Stomach (tissue), 8 donors: ENCODE measurements at regions not wholly inside any gene's neighbourhood (a gene's known extent, or its start where the extent isn't known, plus 50 kb on each side); places are given as distances from the start of the nearest gene placed in this dataset.
A peak's percentile ranks its signal among the peaks of the same experiment; 100 is the strongest.
"Not testable (repeated sequence)": the region's sequence is repeated elsewhere in the genome, so short reads cannot be mapped to it uniquely, and the experiment has no call there.

Experiments
- DNase-seq, 2 donors: peaks; one replicate each; pipeline versions ENCODE4 v3.0.0 to v3.0.0-alpha.2; 2013 to 2019
- H3K27ac ChIP-seq, 5 donors: fragments of 200-600 bp in 4 of 5; sonication (generic) in 4 of 5; one replicate each; pipeline ENCODE4 v1.5.1; 2013 to 2019; ENCODE audit warnings: mild to moderate bottlenecking in 1 of 5, moderate library complexity in 1 of 5
- H3K27me3 ChIP-seq, 3 donors: fragments of 200-600 bp; sonication (generic); one replicate each; pipeline ENCODE4 v1.5.1; 2017 to 2019; ENCODE audit warnings: mixed run types in 1 of 3
- H3K36me3 ChIP-seq, 4 donors: fragments of 200-600 bp; sonication (generic); 1 replicate in 3 of 4; 2 replicates in 1 of 4; pipeline ENCODE4 v1.5.1; 2016 to 2019
- H3K4me1 ChIP-seq, 4 donors: fragments of 200-600 bp; sonication (generic); one replicate each; pipeline ENCODE4 v1.5.1; 2016 to 2019
- H3K4me3 ChIP-seq, 4 donors: fragments of 200-600 bp; sonication (generic) in 3 of 4; one replicate each; pipeline ENCODE4 v1.5.1; 2016 to 2019; ENCODE audit warnings: mild to moderate bottlenecking in 1 of 4
- H3K9me3 ChIP-seq, 4 donors: fragments of 200-600 bp; sonication (generic); one replicate each; pipeline ENCODE4 v1.5.1; 2016 to 2019
- EP300 ChIP-seq: sonication (generic); formaldehyde crosslinking; IDR thresholded peaks from one replicate; pipeline ENCODE4 v1.6.1; 2017; ENCODE audit warnings: antibody characterized with exemption
- POLR2A ChIP-seq, 4 donors: fragments of 450-650 bp; IDR thresholded peaks; one replicate each; pipeline ENCODE4 v1.6.1; 2016; ENCODE audit warnings: antibody characterized with exemption in 4 of 4, control low read depth in 2 of 4, mild to moderate bottlenecking in 1 of 4, moderate library complexity in 1 of 4
- POLR2AphosphoS5 ChIP-seq, 3 donors: sonication (generic); formaldehyde crosslinking; IDR thresholded peaks; one replicate each; pipeline ENCODE4 v1.6.1; 2016; ENCODE audit warnings: antibody characterized with exemption in 3 of 3
- WGBS, 5 donors: extraction: QIAGEN DNeasy Blood & Tissue Kit in 3 of 5; methylation state at CpG; one replicate each; pipeline versions ENCODE4 v1.1.5 to v1.1.7; 2013 to 2018; 5-methylcytosine and 5-hydroxymethylcytosine counted together
- intact Hi-C: fragments of 100-400 bp; cut with DNase I; formaldehyde crosslinking; loops from one replicate; pipeline ENCODE4 v1.15.1; 2023; ENCODE audit warnings: low total_unique reads
- TF ChIP-seq, protein P1 (sequence below), 7 experiments: fragments of 450-650 bp in 4 of 7; fragments of 200-600 bp in 3 of 7; sonication (generic) in 3 of 7; IDR thresholded peaks; one replicate each; pipeline ENCODE4 v1.5.1; 2016 to 2019; ENCODE audit warnings: antibody characterized with exemption in 7 of 7, control low read depth in 2 of 7, mild to moderate bottlenecking in 1 of 7
- donor health status: healthy with polysubstance abuse.
- donor health status: Bipolar disorder and iron deficiency.
- donor health status: healthy.

DNA sequence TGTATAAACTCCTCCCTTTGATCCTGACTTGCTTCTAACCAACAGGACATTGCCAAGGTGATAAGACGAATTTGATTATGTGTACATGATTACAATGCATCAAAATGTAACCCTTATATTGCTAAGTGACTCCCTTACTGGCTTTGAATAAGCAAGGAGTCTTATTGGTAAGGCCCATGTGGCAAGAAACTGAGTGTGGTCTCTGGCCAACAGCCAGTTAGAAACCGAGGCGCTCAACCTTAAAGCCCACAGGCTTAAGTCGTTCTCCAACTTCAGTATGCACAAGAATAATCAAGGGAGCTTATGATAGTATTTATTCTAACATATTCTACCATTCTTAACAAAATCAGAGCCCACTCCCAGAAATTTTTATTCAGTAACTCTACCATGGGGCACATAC, 374.2 kb upstream of the F9 start:
- 52 to 60% (median 56%) methylated on average over 4 of the region's 4 CpGs for WGBS, 5 donors
- H3K36me3 ChIP-seq: no peaks in the 10 kb centered on the region
- intact Hi-C loops: no loop called here
- peaks cover 0 to 6% (median 0%) of the 10 kb centered on the region in 4 donors for H3K9me3 ChIP-seq
- H3K4me1 ChIP-seq: no peaks in the 10 kb centered on the region
- no peak for DNase-seq
- H3K4me3 ChIP-seq: no peak overlapping the region
- no peaks in the 10 kb centered on the region for H3K27me3 ChIP-seq
- H3K27ac ChIP-seq: no peak overlapping the region
- TF ChIP-seq POLR2AphosphoS5 (IDR thresholded peaks at IDR 0.05) (no peak), EP300 (no peak), POLR2A (IDR thresholded peaks at IDR 0.05) (no peak)
- TF ChIP-seq, protein P1, sequence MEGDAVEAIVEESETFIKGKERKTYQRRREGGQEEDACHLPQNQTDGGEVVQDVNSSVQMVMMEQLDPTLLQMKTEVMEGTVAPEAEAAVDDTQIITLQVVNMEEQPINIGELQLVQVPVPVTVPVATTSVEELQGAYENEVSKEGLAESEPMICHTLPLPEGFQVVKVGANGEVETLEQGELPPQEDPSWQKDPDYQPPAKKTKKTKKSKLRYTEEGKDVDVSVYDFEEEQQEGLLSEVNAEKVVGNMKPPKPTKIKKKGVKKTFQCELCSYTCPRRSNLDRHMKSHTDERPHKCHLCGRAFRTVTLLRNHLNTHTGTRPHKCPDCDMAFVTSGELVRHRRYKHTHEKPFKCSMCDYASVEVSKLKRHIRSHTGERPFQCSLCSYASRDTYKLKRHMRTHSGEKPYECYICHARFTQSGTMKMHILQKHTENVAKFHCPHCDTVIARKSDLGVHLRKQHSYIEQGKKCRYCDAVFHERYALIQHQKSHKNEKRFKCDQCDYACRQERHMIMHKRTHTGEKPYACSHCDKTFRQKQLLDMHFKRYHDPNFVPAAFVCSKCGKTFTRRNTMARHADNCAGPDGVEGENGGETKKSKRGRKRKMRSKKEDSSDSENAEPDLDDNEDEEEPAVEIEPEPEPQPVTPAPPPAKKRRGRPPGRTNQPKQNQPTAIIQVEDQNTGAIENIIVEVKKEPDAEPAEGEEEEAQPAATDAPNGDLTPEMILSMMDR (IDR thresholded peaks at IDR 0.05): no peak

DNA sequence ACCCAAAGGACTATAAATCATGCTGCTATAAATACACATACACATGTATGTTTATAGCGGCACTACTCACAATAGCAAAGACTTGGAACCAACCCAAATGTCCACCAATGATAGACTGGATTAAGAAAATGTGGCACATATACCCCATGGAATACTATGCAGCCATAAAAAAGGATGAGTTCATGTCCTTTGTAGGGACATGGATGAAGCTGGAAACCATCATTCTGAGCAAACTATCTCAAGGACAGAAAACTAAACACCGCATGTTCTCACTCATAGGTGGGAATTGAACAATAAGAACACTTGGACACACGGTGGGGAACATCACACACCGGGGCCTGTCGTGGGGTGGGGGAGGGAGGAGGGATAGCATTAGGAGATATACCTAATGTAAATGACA, 383.9 kb upstream of the F9 start:
- H3K4me3 ChIP-seq, DNase-seq, H3K27me3 ChIP-seq, H3K9me3 ChIP-seq, H3K27ac ChIP-seq, intact Hi-C loops, H3K4me1 ChIP-seq, H3K36me3 ChIP-seq: not testable (repeated sequence)
- 86 to 96% (median 94%) methylated on average over 5 of the region's 5 CpGs for WGBS, 5 donors

DNA sequence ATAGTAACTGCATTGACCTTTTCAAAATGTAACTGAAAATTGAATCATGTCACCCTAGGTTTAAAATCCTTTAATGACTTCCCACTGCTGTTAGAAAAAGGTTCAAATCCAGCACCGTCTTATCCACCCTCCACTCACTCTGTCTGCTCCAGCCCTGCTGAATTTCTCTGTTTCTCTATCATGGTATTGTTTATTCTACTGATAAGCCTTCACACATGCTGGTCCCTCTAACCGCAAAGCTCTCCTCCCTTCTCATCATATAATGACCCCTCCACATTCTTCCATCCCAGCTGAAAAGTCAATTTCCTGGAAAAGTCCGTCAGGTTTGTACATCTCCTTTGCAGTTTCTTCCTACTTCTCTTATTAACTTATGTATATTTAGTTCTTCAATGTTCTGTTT, 389.2 kb upstream of the F9 start:
- H3K9me3 ChIP-seq: no peaks in the 10 kb centered on the region

DNA sequence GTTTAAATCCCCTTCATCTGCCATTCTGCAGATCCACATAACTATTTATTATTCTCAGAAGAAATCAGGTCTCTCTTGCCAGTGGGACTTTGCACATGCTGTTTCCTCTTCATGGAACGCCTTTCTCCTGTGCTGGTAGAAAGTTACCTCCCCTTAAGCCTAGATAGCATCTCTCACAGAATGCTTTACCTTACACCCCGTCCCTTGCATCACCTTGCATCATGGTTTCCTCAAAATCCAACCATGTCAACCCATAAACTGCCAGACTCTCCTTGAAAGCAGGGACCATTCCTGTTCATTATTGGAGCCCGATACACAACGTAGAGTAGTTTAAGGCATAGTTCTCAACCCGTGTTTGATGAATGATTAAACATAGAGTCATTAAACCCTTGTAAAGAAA, 396.2 kb upstream of the F9 start:
- no peak overlapping the region for H3K27ac ChIP-seq
- H3K4me3 ChIP-seq: no peak overlapping the region
- WGBS, 5 donors: 71 to 95% (median 91%) methylated on average over 5 of the region's 5 CpGs
- no peaks in the 10 kb centered on the region for H3K4me1 ChIP-seq
- H3K36me3 ChIP-seq: no peaks in the 10 kb centered on the region
- no peaks in the 10 kb centered on the region for H3K9me3 ChIP-seq
- intact Hi-C loops: no loop called here
- TF ChIP-seq, protein P1 (IDR thresholded peaks at IDR 0.05): no peak
- TF ChIP-seq POLR2AphosphoS5 (IDR thresholded peaks at IDR 0.05): no peak
- TF ChIP-seq EP300: no peak
- TF ChIP-seq POLR2A (IDR thresholded peaks at IDR 0.05): no peak
- H3K27me3 ChIP-seq: no peaks in the 10 kb centered on the region
- DNase-seq: no peak

More for the DNA sequence above, 389.2 kb upstream of the F9 start:
- Histone ChIP-seq H3K4me1 (no peaks in the 10 kb centered on the region), H3K36me3 (no peaks in the 10 kb centered on the region), H3K27me3 (no peaks in the 10 kb centered on the region), H3K4me3 (no peak overlapping the region), H3K27ac (no peak overlapping the region)
- WGBS, 5 donors: 38 to 56% (median 53%) methylated on average over 3 of the region's 3 CpGs
- intact Hi-C loops: no loop called here
- no peak for DNase-seq
- TF ChIP-seq POLR2AphosphoS5 (IDR thresholded peaks at IDR 0.05) (no peak), EP300 (no peak), POLR2A (IDR thresholded peaks at IDR 0.05) (no peak)
- TF ChIP-seq, protein P1 (IDR thresholded peaks at IDR 0.05): no peak

DNA sequence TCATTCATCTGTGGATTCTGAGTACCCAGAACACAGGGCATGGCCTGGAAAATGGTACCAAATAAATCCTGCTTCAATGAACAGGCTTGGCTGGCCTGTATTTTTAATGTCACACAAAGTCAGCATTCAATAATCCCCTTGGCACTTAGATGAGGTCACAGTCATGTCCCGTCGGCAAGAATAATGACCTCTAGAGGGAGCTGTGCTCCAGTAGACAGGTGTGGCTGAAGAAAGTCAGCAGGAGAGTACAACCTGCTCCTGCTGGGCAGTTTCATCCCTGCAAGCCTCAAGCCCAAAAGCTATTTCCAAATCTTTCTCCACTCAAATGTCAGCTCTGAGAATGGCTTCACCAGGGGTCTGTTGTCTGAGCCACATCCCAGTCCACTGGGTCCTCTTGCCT, 404.0 kb upstream of the F9 start:
- intact Hi-C loops: no loop called here
- no peaks in the 10 kb centered on the region for H3K9me3 ChIP-seq
- no peaks in the 10 kb centered on the region for H3K36me3 ChIP-seq
- H3K27ac ChIP-seq: no peak overlapping the region
- WGBS, 5 donors: 0 to 18% (median 10%) methylated on average over 2 of the region's 2 CpGs
- no peaks in the 10 kb centered on the region for H3K4me1 ChIP-seq
- DNase-seq: peak; percentile 57 to 68
- H3K4me3 ChIP-seq: no peak overlapping the region
- H3K27me3 ChIP-seq: no peaks in the 10 kb centered on the region
- TF ChIP-seq POLR2AphosphoS5 (IDR thresholded peaks at IDR 0.05) (no peak), EP300 (no peak), POLR2A (IDR thresholded peaks at IDR 0.05) (no peak)
- TF ChIP-seq, protein P1 (IDR thresholded peaks at IDR 0.05): peak in 4 of 7 experiments; percentile 24 to 62 (median 57)
